ENCODE measurements at regions not wholly inside any gene's neighbourhood (a gene's known extent, or its start where the extent isn't known, plus 50 kb on each side); places are given as distances from the start of the nearest gene placed in this dataset.
"Not testable (repeated sequence)": the region's sequence is repeated elsewhere in the genome, so short reads cannot be mapped to it uniquely, and the experiment has no call there.

- no peaks in the 10 kb centered on the region for H3K27me3 Mint-ChIP-seq (ENCODE audit: insufficient read depth, unreplicated experiment)
- H3K4me1 Mint-ChIP-seq (ENCODE audit: low read depth, unreplicated experiment) = no peaks in the 10 kb centered on the region
- no peak for DNase-seq
- CTCF ChIA-PET = no interaction called here
- no peaks in the 10 kb centered on the region for H3K36me3 Mint-ChIP-seq (ENCODE audit: insufficient read depth, unreplicated experiment)
- BruUV-seq (replicated peaks) = no TSS peak
- H3K27ac Mint-ChIP-seq (ENCODE audit: unreplicated experiment) = no peak overlapping the region
- Histone ChIP-seq H3K36me3 (ENCODE audit: control insufficient read depth, insufficient read depth, low read length) (no peaks in the 10 kb centered on the region), H3K4me3 (ENCODE audit: low read depth, low read length) (no peak overlapping the region), H3K27me3 (replicated peaks; ENCODE audit: control insufficient read depth, insufficient read depth, low read length) (no peaks in the 10 kb centered on the region), H3K9me3 (peaks cover 8% of the 10 kb centered on the region), H3K4me1 (no peaks in the 10 kb centered on the region)
- no peak overlapping the region for H3K4me3 Mint-ChIP-seq (ENCODE audit: unreplicated experiment)
- H3K9me3 Mint-ChIP-seq (ENCODE audit: unreplicated experiment) = no peaks in the 10 kb centered on the region
- POLR2A ChIA-PET = no interaction called here
- intact Hi-C loops (cut with micrococcal nuclease; ENCODE audit: unreplicated experiment) = no loop called here
- TF ChIP-seq CTCF (IDR thresholded peaks at IDR 0.05; ENCODE audit: insufficient read depth in 1 of 2, low read depth in 1 of 2, low read length in 1 of 2, severe bottlenecking in 1 of 2, unreplicated experiment in 1 of 2) = no peak
These were observed 722.4 kb upstream of the NOVA1 start for GRCh38 chr14:27320261-27320660.

GRCh38 chr14:27327095-27327494, 729.3 kb upstream of the NOVA1 start:
- no peaks in the 10 kb centered on the region for H3K4me1 Mint-ChIP-seq (ENCODE audit: low read depth, unreplicated experiment)
- no TSS peak for BruUV-seq (replicated peaks)
- CTCF ChIA-PET = no interaction called here

GRCh38 chr14:27338012-27338411, 740.2 kb upstream of the NOVA1 start:
- no peak overlapping the region for H3K27ac Mint-ChIP-seq (ENCODE audit: unreplicated experiment)
- H3K4me3 ChIP-seq (ENCODE audit: low read depth, low read length) = no peak overlapping the region
- H3K9me3 Mint-ChIP-seq (ENCODE audit: unreplicated experiment) = peaks cover 9% of the 10 kb centered on the region
- no TSS peak for BruUV-seq (replicated peaks)
- no peaks in the 10 kb centered on the region for H3K4me1 Mint-ChIP-seq (ENCODE audit: low read depth, unreplicated experiment)
- ChIA-PET CTCF (no interaction called here), POLR2A (no interaction called here)
- no peaks in the 10 kb centered on the region for H3K36me3 Mint-ChIP-seq (ENCODE audit: insufficient read depth, unreplicated experiment)
- TF ChIP-seq CTCF (IDR thresholded peaks at IDR 0.05; ENCODE audit: insufficient read depth in 1 of 2, low read depth in 1 of 2, low read length in 1 of 2, severe bottlenecking in 1 of 2, unreplicated experiment in 1 of 2) = no peak
- H3K27me3 ChIP-seq (replicated peaks; ENCODE audit: control insufficient read depth, insufficient read depth, low read length) = no peaks in the 10 kb centered on the region
- no peak for DNase-seq
- no peaks in the 10 kb centered on the region for H3K27me3 Mint-ChIP-seq (ENCODE audit: insufficient read depth, unreplicated experiment)
- no peak overlapping the region for H3K4me3 Mint-ChIP-seq (ENCODE audit: unreplicated experiment)
- no peaks in the 10 kb centered on the region for H3K9me3 ChIP-seq
- no peaks in the 10 kb centered on the region for H3K36me3 ChIP-seq (ENCODE audit: control insufficient read depth, insufficient read depth, low read length)
- intact Hi-C loops (cut with micrococcal nuclease; ENCODE audit: unreplicated experiment) = no loop called here
- H3K4me1 ChIP-seq = no peaks in the 10 kb centered on the region

More at GRCh38 chr14:27327095-27327494, 729.3 kb upstream of the NOVA1 start:
- H3K4me1 ChIP-seq = no peaks in the 10 kb centered on the region
- intact Hi-C loops (cut with micrococcal nuclease; ENCODE audit: unreplicated experiment) = no loop called here
- POLR2A ChIA-PET = no interaction called here
- no peaks in the 10 kb centered on the region for H3K27me3 Mint-ChIP-seq (ENCODE audit: insufficient read depth, unreplicated experiment)
- no peaks in the 10 kb centered on the region for H3K36me3 ChIP-seq (ENCODE audit: control insufficient read depth, insufficient read depth, low read length)
- H3K9me3 ChIP-seq = peaks cover 20% of the 10 kb centered on the region
- DNase-seq = no peak
- H3K9me3 Mint-ChIP-seq (ENCODE audit: unreplicated experiment) = peaks cover 18% of the 10 kb centered on the region
- H3K27me3 ChIP-seq (replicated peaks; ENCODE audit: control insufficient read depth, insufficient read depth, low read length) = no peaks in the 10 kb centered on the region
- H3K36me3 Mint-ChIP-seq (ENCODE audit: insufficient read depth, unreplicated experiment) = no peaks in the 10 kb centered on the region
- no peak overlapping the region for H3K27ac Mint-ChIP-seq (ENCODE audit: unreplicated experiment)
- no peak for TF ChIP-seq CTCF (IDR thresholded peaks at IDR 0.05; ENCODE audit: insufficient read depth in 1 of 2, low read depth in 1 of 2, low read length in 1 of 2, severe bottlenecking in 1 of 2, unreplicated experiment in 1 of 2)
- H3K4me3 Mint-ChIP-seq (ENCODE audit: unreplicated experiment) = no peak overlapping the region
- no peak overlapping the region for H3K4me3 ChIP-seq (ENCODE audit: low read depth, low read length)

- POLR2A ChIA-PET; H3K4me3 ChIP-seq (ENCODE audit: low read depth, low read length); H3K4me1 ChIP-seq; H3K4me3 Mint-ChIP-seq (ENCODE audit: unreplicated experiment); intact Hi-C loops (cut with micrococcal nuclease; ENCODE audit: unreplicated experiment); H3K36me3 Mint-ChIP-seq (ENCODE audit: insufficient read depth, unreplicated experiment); H3K27ac Mint-ChIP-seq (ENCODE audit: unreplicated experiment); CTCF ChIA-PET; DNase-seq; H3K27me3 Mint-ChIP-seq (ENCODE audit: insufficient read depth, unreplicated experiment); H3K9me3 ChIP-seq; H3K27me3 ChIP-seq (replicated peaks; ENCODE audit: control insufficient read depth, insufficient read depth, low read length); H3K4me1 Mint-ChIP-seq (ENCODE audit: low read depth, unreplicated experiment); BruUV-seq (replicated peaks); H3K36me3 ChIP-seq (ENCODE audit: control insufficient read depth, insufficient read depth, low read length): not testable (repeated sequence)
- H3K9me3 Mint-ChIP-seq (ENCODE audit: unreplicated experiment) = peaks cover 11% of the 10 kb centered on the region
These were observed 765.2 kb upstream of the NOVA1 start for GRCh38 chr14:27363036-27363435.

Measured in Caco-2 (cell line).